Thyroid gland (tissue), 4 donors: ENCODE measurements at regions not wholly inside any gene's neighbourhood (a gene's known extent, or its start where the extent isn't known, plus 50 kb on each side); places are given as distances from the start of the nearest gene placed in this dataset.

Experiments used
- POLR2A ChIP-seq, 2 donors: fragments of 450-650 bp; IDR thresholded peaks; one replicate each; pipeline ENCODE4 v1.6.1; 2017; ENCODE audit warnings: antibody characterized with exemption in 2 of 2, mild to moderate bottlenecking in 2 of 2, moderate library complexity in 1 of 2
- TF ChIP-seq, protein P1 (sequence below), 6 experiments: fragments of 200-600 bp in 3 of 6; fragments of 450-650 bp in 3 of 6; sonication (generic) in 3 of 6; IDR thresholded peaks; one replicate each; pipeline ENCODE4 v1.5.1; 2016 to 2019; ENCODE audit warnings: antibody characterized with exemption in 6 of 6, mild to moderate bottlenecking in 2 of 6, inconsistent platforms in 1 of 6, moderate library complexity in 1 of 6

DNA sequence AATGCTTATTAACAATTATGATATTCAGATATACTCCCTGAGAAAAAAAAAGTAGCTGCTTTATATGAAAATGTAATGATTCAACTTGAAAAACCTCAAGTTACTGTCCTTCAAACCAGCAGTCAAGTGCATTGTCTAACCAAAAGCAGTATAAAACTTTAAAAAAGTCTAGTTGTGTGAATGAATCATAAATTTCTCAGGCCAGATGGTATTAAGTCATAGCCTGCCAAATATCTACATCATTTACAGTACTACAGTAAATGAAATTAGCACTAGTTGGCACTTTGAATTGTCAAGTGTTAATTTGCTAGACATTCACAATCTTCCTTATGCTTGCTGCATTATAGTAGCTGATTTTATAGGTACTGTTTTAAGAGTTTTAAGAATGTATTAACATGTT is 85.9 kb downstream of the CBLN2 start:
- TF ChIP-seq, protein P1, sequence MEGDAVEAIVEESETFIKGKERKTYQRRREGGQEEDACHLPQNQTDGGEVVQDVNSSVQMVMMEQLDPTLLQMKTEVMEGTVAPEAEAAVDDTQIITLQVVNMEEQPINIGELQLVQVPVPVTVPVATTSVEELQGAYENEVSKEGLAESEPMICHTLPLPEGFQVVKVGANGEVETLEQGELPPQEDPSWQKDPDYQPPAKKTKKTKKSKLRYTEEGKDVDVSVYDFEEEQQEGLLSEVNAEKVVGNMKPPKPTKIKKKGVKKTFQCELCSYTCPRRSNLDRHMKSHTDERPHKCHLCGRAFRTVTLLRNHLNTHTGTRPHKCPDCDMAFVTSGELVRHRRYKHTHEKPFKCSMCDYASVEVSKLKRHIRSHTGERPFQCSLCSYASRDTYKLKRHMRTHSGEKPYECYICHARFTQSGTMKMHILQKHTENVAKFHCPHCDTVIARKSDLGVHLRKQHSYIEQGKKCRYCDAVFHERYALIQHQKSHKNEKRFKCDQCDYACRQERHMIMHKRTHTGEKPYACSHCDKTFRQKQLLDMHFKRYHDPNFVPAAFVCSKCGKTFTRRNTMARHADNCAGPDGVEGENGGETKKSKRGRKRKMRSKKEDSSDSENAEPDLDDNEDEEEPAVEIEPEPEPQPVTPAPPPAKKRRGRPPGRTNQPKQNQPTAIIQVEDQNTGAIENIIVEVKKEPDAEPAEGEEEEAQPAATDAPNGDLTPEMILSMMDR (IDR thresholded peaks at IDR 0.05) = no peak
- no peak for TF ChIP-seq POLR2A (IDR thresholded peaks at IDR 0.05)
